B cell (primary cell): ENCODE measurements at regions not wholly inside any gene's neighbourhood (a gene's known extent, or its start where the extent isn't known, plus 50 kb on each side); places are given as distances from the start of the nearest gene placed in this dataset.

Experiments used
- ATAC-seq: fragments of 200-7000 bp; cut with Tn5 transposase; one replicate; pipeline ENCODE4 v1.10.0; 2021; ENCODE audit warnings: low read depth, mild to moderate bottlenecking, moderate number of reproducible peaks, moderate library complexity
- CTCF ChIA-PET: fragments of 350-600 bp; sonication (Branson Sonifier 250); formaldehyde crosslinking; loops from one replicate; lab custom pipeline; 2021; ENCODE audit warnings: antibody characterized with exemption, inconsistent platforms; lab: Charles Lee
- POLR2A ChIA-PET: fragments of 350-600 bp; sonication (Branson Sonifier 250); formaldehyde crosslinking; loops from one replicate; lab custom pipeline; 2021; ENCODE audit warnings: antibody characterized with exemption; lab: Charles Lee
- DNase-seq: peaks from one replicate; pipeline ENCODE4 v3.0.0; 2013
- H2AFZ ChIP-seq: 2 replicates; pipeline ENCODE4 v1.6.1; 2012; ENCODE audit warnings: mild to moderate bottlenecking, low read depth, low read length; ENCODE audit not compliant: insufficient read depth, poor library complexity, severe bottlenecking
- H3K27ac ChIP-seq, 2 donors: 1 replicate in 1 of 2; 2 replicates in 1 of 2; pipeline ENCODE4 v1.5.1; 2012 to 2013; ENCODE audit warnings: low read length in 2 of 2, mild to moderate bottlenecking in 2 of 2, moderate library complexity in 1 of 2
- H3K27me3 ChIP-seq, 4 experiments: fragments of 200-600 bp in 1 of 4; sonication (generic) in 1 of 4; replicated peaks in 1 of 4; 1 replicate in 2 of 4; 2 replicates in 2 of 4; pipeline versions ENCODE4 v1.6.1 to v1.7.0; 2013 to 2016; ENCODE audit warnings: low read length in 3 of 4, mild to moderate bottlenecking in 2 of 4, mixed read lengths in 1 of 4, moderate library complexity in 1 of 4; ENCODE audit not compliant: insufficient read depth in 4 of 4, control insufficient read depth in 3 of 4; ENCODE audit errors: control extremely low read depth in 1 of 4
- H3K36me3 ChIP-seq, 2 experiments: replicated peaks in 1 of 2; 1 replicate in 1 of 2; 2 replicates in 1 of 2; pipeline versions ENCODE4 v1.6.1 to v1.7.1; 2013; ENCODE audit warnings: low read length in 1 of 2; ENCODE audit not compliant: insufficient read depth in 2 of 2, control insufficient read depth in 1 of 2; ENCODE audit errors: control extremely low read depth in 1 of 2, extremely low read depth in 1 of 2
- H3K4me1 ChIP-seq, 2 donors: fragments of 200-600 bp in 1 of 2; sonication (generic) in 1 of 2; 1 replicate in 1 of 2; 2 replicates in 1 of 2; pipeline versions ENCODE4 v1.5.1 to v1.6.1; 2013 to 2017; ENCODE audit warnings: low read length in 2 of 2; ENCODE audit not compliant: control insufficient read depth in 2 of 2, insufficient read depth in 2 of 2
- H3K4me2 ChIP-seq: replicated peaks from 2 replicates; pipeline ENCODE3; 2012; ENCODE audit warnings: mild to moderate bottlenecking, low read depth, low read length; ENCODE audit not compliant: poor library complexity, severe bottlenecking
- H3K4me3 ChIP-seq, 5 experiments: fragments of 200-600 bp in 1 of 5; sonication (generic) in 1 of 5; 1 replicate in 3 of 5; 2 replicates in 2 of 5; pipeline versions ENCODE4 v1.5.1 to v1.7.0; 2011 to 2016; ENCODE audit warnings: low read length in 4 of 5, mild to moderate bottlenecking in 4 of 5, low read depth in 2 of 5, control low read depth in 1 of 5, moderate library complexity in 1 of 5; ENCODE audit not compliant: insufficient read depth in 1 of 5; ENCODE audit errors: control extremely low read depth in 1 of 5, extremely low read depth in 1 of 5
- H3K79me2 ChIP-seq: fragments of 200-600 bp; sonication (generic); one replicate; pipeline ENCODE4 v1.6.0; 2016; ENCODE audit warnings: low read length; ENCODE audit not compliant: control insufficient read depth, insufficient read depth
- H3K9ac ChIP-seq: fragments of 200-600 bp; sonication (generic); 2 replicates; pipeline ENCODE4 v1.6.1; 2017; ENCODE audit warnings: mild to moderate bottlenecking, low read length, moderate library complexity
- H3K9me3 ChIP-seq, 3 donors: one replicate each; pipeline versions ENCODE4 v1.6.1 to v1.7.1; 2013; ENCODE audit warnings: low read length in 2 of 3; ENCODE audit not compliant: control insufficient read depth in 2 of 3, insufficient read depth in 1 of 3; ENCODE audit errors: control extremely low read depth in 1 of 3
- H4K20me1 ChIP-seq: 2 replicates; pipeline ENCODE4 v1.6.0; 2012; ENCODE audit warnings: mild to moderate bottlenecking, low read length; ENCODE audit not compliant: insufficient read depth, control insufficient read depth, poor library complexity, severe bottlenecking
- H3K27ac Mint-ChIP-seq: one replicate; pipeline ENCODE4 v1.8.0; 2021; ENCODE audit warnings: mixed read lengths
- H3K27me3 Mint-ChIP-seq: one replicate; pipeline ENCODE4 v1.8.0; 2021; ENCODE audit warnings: mixed read lengths
- H3K4me1 Mint-ChIP-seq: one replicate; pipeline ENCODE4 v1.8.0; 2021; ENCODE audit warnings: mixed read lengths
- H3K4me3 Mint-ChIP-seq: one replicate; pipeline ENCODE4 v1.8.0; 2021; ENCODE audit warnings: mixed read lengths
- H3K9me3 Mint-ChIP-seq: one replicate; pipeline ENCODE4 v1.8.0; 2022; ENCODE audit warnings: mixed read lengths; ENCODE audit not compliant: insufficient read depth
- EZH2 ChIP-seq: IDR thresholded peaks from 2 replicates; pipeline ENCODE4 v1.6.1; 2012; ENCODE audit warnings: borderline replicate concordance, low read depth, mild to moderate bottlenecking, moderate library complexity, low read length; ENCODE audit not compliant: insufficient read depth, poor library complexity, severe bottlenecking
- WGBS: methylation state at CpG from one replicate; pipeline ENCODE4 v1.1.5; 2013; ENCODE audit warnings: missing lambda C conversion rate; ENCODE audit not compliant: insufficient coverage; 5-methylcytosine and 5-hydroxymethylcytosine counted together
- intact Hi-C: fragments of 100-400 bp; cut with micrococcal nuclease; formaldehyde crosslinking; loops from one replicate; pipeline ENCODE4 v1.10.0; 2022
- TF ChIP-seq, protein P1 (sequence below): fragments of 200-600 bp; IDR thresholded peaks from one replicate; pipeline ENCODE4 v1.8.0; 2022; ENCODE audit warnings: antibody characterized with exemption, mild to moderate bottlenecking

DNA sequence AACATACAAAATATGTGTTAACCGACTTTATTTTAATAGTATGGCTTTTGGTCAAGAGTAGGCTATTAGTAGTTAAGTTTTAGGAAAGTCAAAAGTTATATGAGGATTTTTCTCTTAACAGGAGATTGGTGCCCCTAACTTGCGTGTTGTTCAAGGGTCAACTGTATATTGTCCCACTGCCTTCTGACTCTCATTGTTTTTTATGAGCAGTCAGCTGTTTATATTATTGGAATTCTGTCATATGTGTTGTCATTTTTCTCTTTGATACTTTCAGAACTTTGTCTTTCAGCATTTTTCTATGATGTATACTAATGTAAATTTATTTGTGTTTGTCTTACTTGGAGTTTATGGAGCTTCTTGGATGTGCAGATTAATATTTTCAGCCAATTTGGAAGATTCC is 142.1 kb upstream of the CMC1 start:
- CTCF ChIA-PET: no interaction called here
- no peak for ATAC-seq
- Histone ChIP-seq H3K9me3 (peaks cover 0 to 5% (median 4%) of the 10 kb centered on the region in 3 donors), H3K4me3 (no peak overlapping the region), H3K4me2 (no peak overlapping the region), H3K9ac (no peak overlapping the region), H2AFZ (no peak overlapping the region), H3K27me3 (no peaks in the 10 kb centered on the region), H3K4me1 (no peaks in the 10 kb centered on the region), H3K27ac (no peak overlapping the region), H3K36me3 (no peaks in the 10 kb centered on the region), H4K20me1 (no peaks in the 10 kb centered on the region), H3K79me2 (no peaks in the 10 kb centered on the region)
- no peak overlapping the region for H3K4me3 Mint-ChIP-seq
- intact Hi-C loops: no loop called here
- H3K27ac Mint-ChIP-seq: no peak overlapping the region
- no peak for DNase-seq
- TF ChIP-seq, protein P1, sequence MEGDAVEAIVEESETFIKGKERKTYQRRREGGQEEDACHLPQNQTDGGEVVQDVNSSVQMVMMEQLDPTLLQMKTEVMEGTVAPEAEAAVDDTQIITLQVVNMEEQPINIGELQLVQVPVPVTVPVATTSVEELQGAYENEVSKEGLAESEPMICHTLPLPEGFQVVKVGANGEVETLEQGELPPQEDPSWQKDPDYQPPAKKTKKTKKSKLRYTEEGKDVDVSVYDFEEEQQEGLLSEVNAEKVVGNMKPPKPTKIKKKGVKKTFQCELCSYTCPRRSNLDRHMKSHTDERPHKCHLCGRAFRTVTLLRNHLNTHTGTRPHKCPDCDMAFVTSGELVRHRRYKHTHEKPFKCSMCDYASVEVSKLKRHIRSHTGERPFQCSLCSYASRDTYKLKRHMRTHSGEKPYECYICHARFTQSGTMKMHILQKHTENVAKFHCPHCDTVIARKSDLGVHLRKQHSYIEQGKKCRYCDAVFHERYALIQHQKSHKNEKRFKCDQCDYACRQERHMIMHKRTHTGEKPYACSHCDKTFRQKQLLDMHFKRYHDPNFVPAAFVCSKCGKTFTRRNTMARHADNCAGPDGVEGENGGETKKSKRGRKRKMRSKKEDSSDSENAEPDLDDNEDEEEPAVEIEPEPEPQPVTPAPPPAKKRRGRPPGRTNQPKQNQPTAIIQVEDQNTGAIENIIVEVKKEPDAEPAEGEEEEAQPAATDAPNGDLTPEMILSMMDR: no peak
- H3K9me3 Mint-ChIP-seq: peaks cover 7% of the 10 kb centered on the region
- H3K27me3 Mint-ChIP-seq: no peaks in the 10 kb centered on the region
- POLR2A ChIA-PET: no interaction called here
- no CpG with 5 or more reads among the region's 2 CpGs for WGBS
- H3K4me1 Mint-ChIP-seq: no peaks in the 10 kb centered on the region

- Mint-ChIP-seq H3K4me3 (no peak overlapping the region), H3K4me1 (no peaks in the 10 kb centered on the region), H3K27ac (no peak overlapping the region), H3K9me3 (peaks cover 7% of the 10 kb centered on the region), H3K27me3 (no peaks in the 10 kb centered on the region)
- H3K9ac ChIP-seq: no peak overlapping the region
- no peaks in the 10 kb centered on the region for H3K4me1 ChIP-seq
- ATAC-seq (no peak), DNase-seq (no peak)
- H2AFZ ChIP-seq: no peak overlapping the region
- intact Hi-C loops: no loop called here
- peaks cover 0 to 5% (median 4%) of the 10 kb centered on the region in 3 donors for H3K9me3 ChIP-seq
- H4K20me1 ChIP-seq: no peaks in the 10 kb centered on the region
- no peaks in the 10 kb centered on the region for H3K36me3 ChIP-seq
- H3K79me2 ChIP-seq: no peaks in the 10 kb centered on the region
- H3K4me3 ChIP-seq: no peak overlapping the region
- no peak overlapping the region for H3K27ac ChIP-seq
- CTCF ChIA-PET: interaction anchor here (0.6 kb wide), 1 partner anchor 83 kb away, joined by 4 read pairs; no protein-coding TSS in a partner anchor
- no peaks in the 10 kb centered on the region for H3K27me3 ChIP-seq
- no peak overlapping the region for H3K4me2 ChIP-seq
- POLR2A ChIA-PET: no interaction called here
- TF ChIP-seq, protein P1: no peak
- no peak for TF ChIP-seq EZH2
- no CpG with 5 or more reads among the region's 1 CpG for WGBS
Observed at GRCh38 chr3:28101705-28102104, 139.7 kb upstream of the CMC1 start.
